SW480 (cell line): ENCODE measurements at regions not wholly inside any gene's neighbourhood (a gene's known extent, or its start where the extent isn't known, plus 50 kb on each side); places are given as distances from the start of the nearest gene placed in this dataset.

Source experiments
- DNase-seq: peaks from one replicate; pipeline ENCODE4 v3.0.0-alpha.2; 2016; ENCODE audit warnings: low spot score

DNA sequence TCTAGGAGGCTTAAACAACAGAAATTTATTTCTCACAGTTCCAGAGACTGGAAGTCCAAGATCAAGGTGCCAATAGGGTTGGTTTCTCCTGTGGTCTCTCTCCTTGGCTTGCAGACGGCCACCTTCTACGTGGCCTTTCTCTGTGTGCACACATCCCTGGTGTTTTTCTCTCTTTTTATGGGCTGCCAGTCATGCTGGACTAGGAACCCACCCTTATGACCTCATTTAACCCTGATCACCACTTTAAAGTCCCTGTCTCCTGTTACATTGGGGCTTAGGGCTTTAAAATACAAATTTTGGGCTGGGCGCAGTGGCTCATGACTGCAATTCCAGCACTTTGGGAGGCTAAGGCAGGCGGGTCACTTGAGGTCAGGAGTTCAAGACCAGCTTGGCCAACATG is 157.1 kb downstream of the TLE1 start:
- DNase-seq, result no peak

DNA sequence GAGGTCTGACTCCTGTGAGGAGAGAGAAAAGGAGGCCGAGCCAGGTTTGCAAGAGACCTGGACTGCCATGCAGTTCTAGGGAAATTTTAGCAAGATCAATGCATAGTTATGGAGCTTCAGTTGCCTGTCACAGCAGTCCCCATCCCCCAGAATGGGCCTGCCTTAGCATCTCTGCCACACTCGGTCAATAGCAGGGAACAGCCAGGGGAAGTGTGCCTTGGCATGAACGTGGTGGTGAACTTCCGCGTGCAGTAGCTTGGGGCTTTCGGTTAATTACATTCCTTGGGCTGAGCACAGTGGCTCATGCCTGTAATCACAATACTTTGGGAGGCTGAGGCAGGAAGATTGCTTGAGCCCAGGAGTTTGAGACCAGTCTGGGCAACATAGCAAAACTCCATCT is 157.8 kb downstream of the TLE1 start:
- no peak for DNase-seq

DNA sequence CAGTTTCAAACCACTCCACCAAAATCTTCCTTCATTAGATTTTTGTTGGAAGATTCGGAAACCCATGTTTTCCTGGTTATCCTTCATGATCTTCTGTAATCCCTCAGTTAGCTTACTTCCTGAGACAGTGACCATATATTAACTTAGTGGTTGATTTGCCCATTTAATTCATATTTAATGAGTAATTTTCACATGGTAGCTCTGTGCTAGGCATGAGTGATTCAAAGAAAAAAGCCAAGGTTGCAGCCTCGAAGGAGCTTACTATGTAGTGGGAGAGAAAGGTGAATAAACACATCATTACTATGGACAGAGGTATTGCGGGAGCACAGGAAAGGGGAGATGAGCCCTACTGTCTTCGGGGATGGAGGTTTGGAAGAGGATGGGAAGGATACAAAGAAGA is 158.5 kb downstream of the TLE1 start:
- DNase-seq, result no peak

DNA sequence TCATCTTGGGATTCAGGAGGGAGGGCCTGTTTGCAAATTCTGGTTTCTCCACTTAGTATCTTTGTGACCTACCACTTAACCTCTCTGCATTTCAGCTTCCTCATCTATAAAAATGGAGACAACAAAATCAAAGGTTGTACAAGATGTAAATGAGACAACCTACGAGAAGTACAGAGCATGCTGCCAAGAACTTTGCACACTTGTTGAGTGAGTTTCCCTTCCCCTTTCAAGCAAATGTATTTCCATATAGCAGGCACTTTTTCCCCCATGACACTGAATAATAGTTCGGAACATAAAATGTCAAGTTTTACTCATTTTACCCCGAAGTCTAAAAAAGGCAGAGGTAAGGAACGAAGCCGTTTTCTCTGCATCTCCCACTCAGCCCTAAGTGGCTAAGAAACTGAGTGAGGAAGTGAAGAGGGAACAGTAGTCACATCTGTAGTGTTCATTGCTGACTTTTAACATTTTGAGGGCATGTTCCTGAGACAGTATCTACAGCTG is 159.0 kb downstream of the TLE1 start:
- DNase-seq, result no peak

DNA sequence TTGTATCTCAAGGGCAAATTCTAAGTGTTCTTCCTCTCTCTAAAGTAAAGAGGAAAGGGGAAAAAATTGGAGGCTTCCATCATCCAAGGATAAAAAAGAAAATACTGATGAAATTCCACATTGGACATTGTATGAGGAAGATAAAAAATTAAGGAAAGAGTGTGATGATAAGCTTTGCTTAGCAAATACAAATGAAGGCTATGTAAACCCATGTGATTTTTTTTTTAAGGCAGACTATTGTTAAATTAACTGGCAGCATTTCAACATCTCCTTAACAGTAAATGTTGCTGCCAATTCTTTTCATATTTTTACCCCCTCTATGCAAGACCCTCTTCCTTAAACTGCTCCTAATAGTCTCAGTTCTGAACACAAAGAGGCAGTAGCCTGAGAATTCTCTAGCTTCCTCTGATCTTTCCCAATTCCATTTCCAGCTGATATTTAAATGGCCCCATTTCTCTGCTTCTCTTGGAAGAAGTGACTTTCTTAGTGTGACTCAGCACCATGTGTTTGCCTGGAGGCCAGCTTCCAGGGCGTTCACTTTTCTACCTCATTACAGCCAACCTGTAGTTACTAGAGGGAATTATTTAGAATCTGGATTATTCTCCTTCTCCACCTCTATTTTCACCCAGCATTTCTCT is 159.7 kb downstream of the TLE1 start:
- no peak for DNase-seq

DNA sequence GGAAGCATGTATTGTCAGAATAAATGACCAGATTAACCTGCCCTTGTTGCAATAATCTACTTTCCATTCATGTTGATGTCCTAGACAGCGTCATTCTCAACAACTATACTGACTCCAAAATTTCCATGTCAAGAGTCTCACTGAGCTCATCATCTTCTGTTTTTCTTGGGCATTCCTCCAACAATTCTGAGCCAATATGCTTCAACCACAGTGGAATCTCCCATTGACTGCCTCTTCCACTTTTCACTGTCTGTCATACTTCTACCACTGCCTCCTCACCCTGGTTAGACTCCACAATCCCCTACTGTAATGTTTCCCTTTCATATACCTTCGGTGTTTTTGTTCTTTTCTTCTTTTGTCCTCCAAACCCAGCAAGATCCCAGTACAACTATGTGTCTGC is 162.8 kb downstream of the TLE1 start:
- no peak for DNase-seq

DNA sequence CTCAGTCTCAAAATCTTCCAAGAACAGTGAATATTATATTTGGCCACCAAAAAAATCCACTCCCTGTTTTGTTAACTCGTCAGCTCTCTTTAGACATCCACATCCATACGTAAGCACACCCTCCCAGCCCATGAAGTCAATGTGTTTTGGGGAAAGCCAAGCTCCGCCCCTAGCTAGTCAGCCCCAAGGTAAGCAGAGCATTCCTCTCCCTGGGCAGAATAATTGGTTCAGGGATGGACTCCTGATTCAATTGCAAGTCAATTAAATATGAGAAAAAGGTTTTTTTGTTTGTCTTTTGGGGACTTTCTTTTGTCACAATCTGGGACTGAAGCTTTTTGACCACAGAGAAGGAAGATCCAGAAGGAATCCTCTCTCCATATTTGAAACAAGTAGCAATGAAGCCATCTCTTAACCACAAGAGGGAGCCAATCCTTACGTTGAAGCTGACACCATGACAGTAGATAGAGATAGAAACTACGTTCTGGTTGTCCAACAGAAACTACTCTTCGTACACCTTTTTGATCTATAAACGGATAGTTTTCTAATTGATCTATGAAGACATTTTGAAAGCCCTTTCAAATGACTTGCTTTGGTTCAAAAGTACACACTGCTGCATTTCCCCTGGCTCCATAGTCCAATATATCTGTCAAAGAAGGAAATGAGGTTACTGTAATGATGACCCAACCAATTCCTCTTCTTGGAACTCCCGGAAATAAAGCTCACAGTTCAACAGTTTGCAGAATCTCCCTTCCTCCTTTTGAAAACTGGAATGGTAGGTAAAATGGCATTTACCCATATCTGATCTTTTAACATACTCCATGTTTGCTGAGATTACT is 166.4 kb downstream of the TLE1 start:
- DNase-seq, result peak; percentile 68

DNA sequence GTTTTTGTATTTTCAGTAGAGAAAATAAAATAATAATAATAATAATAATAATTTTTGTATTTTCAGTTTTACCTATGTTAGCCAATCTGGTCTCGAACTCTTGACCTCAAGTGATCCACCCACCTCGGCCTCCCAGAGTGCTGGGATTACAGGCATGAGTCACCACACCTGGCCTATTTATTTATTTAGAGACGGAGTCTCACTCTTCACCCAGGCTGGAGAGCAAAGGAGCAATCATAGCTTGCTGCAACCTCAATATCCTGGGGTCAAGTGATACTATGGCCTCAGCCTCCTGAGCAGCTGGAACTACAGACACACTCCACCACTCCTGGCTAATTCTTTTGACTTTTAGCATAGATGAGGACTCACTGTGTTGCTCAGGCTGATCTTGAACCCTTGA is 167.5 kb downstream of the TLE1 start:
- no peak for DNase-seq

DNA sequence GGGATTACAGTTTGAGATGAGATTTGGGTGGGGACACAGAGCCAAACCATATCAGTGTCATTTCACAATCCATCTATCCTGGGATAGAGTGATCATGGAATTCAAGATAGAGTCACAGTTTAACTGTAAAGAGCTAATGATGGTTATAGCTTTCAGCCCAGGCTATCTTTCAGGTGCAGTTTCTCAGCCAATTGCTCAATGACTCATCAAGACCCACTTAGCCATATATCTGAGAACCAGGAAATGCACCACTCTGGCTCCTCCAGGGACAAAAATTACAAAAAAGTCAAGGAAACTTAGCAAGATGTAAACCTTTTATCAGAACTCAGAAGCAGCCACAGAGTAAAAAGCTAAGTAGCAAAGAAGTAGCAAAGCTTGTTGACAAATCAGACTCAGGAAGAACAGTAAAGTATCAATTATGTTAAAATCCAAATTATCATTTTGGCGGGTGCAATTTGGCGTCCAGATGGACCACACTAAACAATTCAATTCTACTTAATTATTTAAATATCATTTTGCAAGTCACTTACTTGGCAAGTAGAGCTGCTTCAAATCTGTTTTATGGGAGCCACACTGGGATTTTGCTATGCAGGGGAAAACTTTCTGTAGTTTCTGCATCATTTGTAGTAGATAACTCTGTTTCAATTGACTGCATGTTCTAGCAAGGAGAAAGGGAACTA is 169.4 kb downstream of the TLE1 start:
- no peak for DNase-seq

DNA sequence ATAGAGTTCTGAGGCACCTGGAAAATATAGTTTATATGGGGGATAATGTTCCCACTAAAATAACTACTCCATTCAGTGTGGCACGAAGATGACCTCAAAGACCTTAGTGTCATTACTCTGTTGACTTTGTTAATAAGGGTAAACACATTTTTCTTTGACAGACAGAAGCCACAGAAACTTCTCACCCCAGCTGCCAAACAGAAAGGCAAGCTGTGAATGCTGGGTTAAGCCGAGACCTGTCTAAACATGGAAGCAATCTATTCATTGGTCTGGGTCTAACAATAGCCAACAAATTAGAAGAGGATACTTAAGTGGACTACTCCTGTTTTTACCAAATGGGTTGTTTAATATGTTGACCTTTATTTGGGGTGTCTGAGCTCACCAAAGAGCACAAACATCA is 171.4 kb downstream of the TLE1 start:
- no peak for DNase-seq

DNA sequence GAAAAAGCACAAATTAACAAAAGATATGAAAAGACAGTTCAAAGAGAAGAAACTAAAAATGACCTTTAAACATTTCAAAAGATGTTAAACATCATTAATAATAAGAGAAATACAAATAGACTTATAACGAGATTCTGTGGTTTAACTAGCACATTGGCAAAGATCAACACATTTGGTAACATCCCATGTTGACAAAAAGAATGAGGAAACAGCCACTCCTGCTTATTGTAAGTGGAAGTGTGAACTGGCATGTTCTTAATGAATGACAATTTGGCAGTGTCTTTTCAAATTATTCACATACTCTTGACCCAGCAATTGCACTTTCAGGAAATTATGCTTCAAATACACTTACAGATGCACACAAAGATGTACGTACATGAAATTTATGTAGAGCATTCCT is 176.3 kb downstream of the TLE1 start:
- no peak for DNase-seq

DNA sequence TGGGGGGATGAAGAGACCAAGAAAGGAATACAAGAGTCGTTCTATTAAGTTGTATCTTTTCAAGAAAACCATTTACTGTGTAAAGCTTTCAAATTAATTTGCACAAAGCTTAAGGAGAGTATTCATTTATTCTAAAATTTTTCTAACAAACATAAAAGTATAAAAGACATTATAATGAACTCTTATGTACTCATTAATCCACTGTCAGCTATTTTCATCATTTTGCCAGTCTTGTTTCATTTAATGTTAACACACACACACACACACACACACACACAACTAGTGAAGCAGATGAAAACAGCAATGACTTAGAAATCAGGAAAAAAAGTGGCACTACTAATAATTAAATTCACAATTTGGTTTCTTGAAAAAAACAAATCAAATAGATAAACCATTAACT is 176.7 kb downstream of the TLE1 start:
- no peak for DNase-seq

DNA sequence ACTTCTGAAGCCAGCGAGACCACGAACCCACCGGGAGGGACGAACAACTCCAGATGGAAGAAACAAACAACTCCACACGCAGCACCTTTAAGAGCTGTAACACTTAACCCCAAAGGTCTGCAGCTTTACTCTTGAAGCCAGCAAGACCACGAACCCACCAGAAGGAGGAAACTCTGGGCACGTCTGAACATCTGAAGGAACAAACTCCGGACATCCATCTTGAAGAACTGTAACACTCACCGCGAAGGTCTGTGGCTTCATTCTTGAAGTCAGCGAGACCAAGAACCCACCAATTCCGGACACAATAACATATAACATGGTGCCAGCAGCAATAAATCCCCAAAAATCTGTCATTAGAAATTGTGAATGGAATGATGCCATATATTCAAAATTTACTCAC is 180.9 kb downstream of the TLE1 start:
- no peak for DNase-seq

DNA sequence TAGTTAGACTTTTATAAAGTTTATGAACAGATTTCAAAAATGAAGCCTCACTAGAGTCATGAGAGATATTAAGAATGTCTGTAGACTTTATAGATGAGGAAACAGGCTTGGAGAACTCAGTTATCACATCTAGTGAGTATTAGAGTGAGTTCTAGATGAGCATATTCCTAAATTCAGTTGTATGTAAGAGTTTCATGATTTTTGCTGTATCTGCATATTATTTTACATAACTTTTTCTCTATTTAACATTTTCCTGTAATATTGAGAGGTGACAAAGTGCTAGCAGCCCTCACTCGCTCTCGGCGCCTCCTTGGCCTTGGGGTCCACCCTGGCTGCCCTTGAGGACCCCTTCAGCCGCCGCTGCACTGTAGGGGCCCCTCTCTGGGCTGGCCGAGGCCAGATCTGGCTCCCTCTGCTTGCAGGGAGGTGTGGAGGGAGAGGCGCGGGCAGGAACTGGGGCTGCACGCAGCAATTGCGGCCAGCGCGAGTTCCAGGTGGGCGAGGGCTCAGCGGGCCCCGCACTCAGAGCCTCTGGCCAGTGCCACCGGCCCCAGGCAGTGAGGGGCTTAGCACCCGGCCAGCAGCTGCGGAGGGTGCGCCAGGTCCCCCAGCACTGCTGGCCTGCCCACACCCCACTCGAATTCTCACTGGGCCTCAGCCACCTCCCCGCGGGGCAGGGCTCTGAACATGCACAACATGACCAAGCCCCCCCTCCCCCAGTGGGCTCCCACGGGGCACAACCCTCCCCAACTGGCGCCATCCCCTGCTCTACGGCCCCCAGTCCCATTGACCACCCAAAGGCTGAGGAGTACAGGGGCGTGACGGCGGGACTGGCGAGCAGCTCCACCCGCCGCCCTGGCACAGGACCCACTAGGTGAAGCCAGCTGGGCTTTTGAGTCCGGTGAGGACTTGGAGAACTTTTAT is 182.1 kb downstream of the TLE1 start:
- DNase-seq, result no peak

DNA sequence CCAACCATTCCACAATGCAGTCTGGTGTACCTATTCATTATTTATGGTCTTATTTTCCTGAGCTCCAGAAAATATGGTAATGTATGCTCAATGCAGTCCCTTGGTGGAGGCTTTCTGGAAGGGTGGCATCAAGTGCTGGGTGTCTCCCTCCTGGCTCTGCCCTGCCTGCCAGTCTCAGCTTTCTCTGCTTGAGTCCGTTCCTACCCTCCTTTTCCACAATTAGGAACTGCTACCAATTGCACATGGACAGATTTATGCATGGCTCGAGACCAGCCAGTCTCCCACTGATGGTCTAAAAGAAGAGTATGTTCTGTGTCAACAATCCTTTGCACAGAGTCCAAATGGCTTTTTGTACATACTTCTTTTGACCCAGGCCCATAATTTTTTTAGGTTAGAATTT is 189.8 kb downstream of the TLE1 start:
- DNase-seq, result no peak

DNA sequence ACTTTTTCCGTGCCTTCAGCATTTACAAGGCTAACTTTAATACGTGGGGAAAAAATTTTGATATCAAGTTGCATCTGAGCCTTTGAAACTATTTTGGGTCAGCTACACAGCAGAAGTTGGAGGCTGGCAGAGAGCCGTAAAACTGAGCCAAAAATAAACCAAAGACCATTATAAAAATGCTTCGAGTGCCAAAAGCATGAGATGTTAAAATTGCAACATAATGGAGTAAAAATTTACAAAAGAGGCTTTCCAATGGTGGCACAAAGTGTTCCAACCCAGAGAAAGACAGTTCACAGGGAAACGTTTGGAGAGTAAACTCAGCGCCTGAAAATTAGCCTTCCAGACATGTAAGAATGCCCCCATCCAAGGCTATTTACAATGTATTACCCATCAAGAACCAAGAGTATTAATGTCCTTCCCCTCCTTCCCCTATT is 190.3 kb downstream of the TLE1 start:
- no peak for DNase-seq

DNA sequence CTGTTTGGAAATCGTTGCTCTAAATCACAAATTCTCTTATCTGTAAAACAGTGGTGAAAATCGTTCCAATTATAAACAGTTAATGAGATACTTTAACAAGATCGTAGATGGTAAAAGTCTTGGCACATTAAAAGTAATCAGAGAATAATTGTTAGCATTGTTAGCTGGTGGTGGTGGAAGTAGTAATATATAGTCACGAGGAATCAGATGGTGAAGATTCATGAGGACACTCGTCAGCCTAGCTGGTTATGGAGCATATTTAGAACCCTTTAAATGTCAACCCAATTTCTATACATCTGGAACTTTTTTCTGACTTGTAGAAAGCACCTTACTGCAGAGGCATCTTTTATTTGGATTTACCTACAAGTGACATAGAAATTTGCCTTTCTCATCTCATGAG is 190.8 kb downstream of the TLE1 start:
- no peak for DNase-seq

DNA sequence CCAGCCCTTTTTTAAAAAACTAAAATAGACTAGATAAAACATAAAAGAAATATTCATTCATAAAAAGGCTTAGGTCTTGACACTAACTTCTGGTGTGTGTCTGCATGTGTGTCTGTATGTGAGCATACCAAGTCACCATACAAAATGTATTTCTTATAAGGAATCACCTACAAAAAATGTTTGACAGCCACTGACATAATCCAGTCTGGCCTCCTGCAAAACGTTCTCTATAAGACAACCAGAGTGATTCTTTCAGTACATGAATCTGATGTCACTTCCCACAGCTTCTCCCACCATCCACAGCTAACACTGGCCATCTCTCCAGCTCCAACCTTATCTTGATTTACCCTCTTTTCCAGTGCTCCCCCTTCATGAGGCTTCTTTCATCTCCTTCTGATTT is 192.3 kb downstream of the TLE1 start:
- DNase-seq, result no peak

DNA sequence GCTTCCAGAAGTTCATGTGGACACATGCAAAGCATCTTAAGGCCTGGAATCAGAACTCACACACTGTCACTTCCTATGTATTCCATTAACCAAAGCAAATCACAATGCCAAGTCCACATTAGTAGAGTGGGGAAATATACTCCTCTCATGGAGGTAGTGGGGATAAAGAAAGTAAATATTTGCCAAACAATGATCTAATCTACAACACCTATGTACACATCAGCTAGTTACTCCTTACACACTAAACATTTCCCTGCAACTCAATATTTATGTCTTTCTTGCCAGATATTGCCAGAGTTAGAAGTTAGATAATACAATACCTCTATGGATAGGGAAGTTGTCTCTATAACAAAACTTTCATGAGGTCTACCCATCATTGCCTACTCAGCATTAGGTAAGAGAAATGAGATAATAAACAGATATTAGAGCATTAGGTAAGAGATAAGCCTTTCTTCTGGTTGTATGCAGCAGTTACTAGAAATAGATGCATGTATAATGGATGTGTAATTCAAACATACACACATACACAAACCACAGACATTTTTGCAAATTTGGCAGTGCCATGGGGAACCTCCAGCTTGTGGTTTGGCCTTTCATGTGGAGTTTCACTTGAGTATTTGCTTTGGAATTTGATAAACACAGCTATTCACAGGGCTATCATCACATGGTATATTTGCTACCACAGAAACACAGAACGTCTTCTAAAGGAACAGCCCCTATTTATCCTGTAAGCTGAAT is 196.5 kb downstream of the TLE1 start:
- DNase-seq, result peak; percentile 79

DNA sequence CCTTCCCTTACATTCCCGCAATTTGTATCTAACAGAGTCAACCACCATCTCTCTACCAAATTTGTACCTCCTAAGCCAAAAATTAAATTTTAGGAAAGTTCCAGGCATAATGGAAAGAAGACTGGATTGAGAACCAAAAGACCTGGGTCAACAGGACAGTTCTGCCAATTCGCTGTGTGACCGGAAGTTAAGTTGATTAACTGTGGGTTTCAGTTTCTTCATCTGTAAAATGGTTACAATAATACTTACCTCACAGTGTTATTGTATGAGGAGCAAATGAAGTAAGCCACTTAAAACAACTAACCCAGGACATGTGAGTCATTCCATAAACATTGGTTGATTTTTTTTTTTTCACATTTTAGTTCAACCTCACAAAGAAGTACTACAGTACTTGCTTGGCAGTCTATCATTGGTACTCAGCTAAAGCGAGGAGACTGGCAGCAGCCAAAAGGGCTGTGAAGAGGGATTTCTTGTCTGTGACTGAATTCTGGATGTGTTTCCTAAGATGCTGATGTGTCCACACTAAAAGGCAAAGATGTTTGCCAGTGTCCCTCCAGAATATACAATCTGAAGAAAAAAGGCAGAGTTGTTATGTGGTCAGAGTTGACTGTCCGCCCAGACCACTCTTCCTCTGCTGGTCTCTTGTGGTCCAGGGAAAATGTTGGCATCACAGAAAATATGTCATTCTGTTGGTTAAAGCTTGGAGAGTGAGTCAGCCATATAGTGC is 198.6 kb downstream of the TLE1 start:
- DNase-seq, result peak; percentile 74

DNA sequence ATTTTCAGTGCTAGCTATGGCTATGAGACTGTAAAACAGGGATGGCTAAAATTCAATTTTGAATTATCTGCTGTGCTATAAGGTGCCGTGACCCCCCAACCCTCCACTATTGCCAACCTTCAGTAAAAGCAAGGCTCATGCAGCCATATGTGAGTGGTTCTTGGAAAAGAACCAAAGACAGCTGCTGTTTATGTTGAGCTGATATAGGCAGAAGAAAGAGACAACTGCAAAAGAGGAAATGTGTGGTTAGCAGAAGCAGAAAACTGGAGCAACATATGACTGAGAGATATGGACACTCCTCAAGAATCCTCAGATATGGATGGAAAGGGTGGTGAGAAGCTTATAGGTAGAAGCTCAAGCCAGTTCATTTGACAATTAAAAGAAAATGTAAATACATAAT is 200.3 kb downstream of the TLE1 start:
- DNase-seq, result no peak
